K562 (cell line): ENCODE measurements at regions not wholly inside any gene's neighbourhood (a gene's known extent, or its start where the extent isn't known, plus 50 kb on each side); places are given as distances from the start of the nearest gene placed in this dataset.

Experiments used
- ATAC-seq: fragments of 200-7000 bp; cut with Tn5 transposase; 3 replicates; pipeline ENCODE4 v1.9.1; 2020; ENCODE audit warnings: moderate library complexity
- BruUV-seq: library from RNA; stranded (reverse); fragments of 400-500 nt; replicated peaks from 2 replicates; lab custom pipeline; 2021; lab: Mats Ljungman, UMichigan
- CTCF ChIA-PET: fragments of 300-600 bp; formaldehyde crosslinking; extraction: SDS; loops from one replicate; lab custom pipeline; 2021; ENCODE audit warnings: low intra/inter-chr PET ratio; lab: Yijun Ruan, JAX
- POLR2A ChIA-PET: fragments of 300-600, 350-650 bp; sonication (Branson Sonifier 250); formaldehyde crosslinking; extraction: SDS; loops from one replicate; lab custom pipeline; 2021; ENCODE audit warnings: antibody characterized with exemption, inconsistent platforms; lab: Yijun Ruan, JAX
- DNase-seq, 4 experiments: peaks; one replicate each; pipeline versions ENCODE4 v3.0.0 to v3.0.0-alpha.2; 2011 to 2018; ENCODE audit warnings: low spot score in 3 of 4, mixed read lengths in 3 of 4; ENCODE audit errors: extremely low read depth in 1 of 4
- FAIRE-seq: peaks from 2 replicates; lab custom pipeline; 2011; peaks lifted over from hg19 to GRCh38; lab: Jason Lieb, UNC
- H2AFZ ChIP-seq: 2 replicates; pipeline ENCODE4 v1.6.0; 2011; ENCODE audit warnings: low read depth, low read length, control low read depth, inconsistent platforms
- H3K27ac ChIP-seq: fragments of 200-600 bp; 3 replicates; pipeline ENCODE4 v1.8.0; 2011; ENCODE audit warnings: low read depth, mild to moderate bottlenecking, control low read depth, inconsistent platforms, low read length, moderate library complexity, mixed read lengths; ENCODE audit errors: extremely low read depth
- H3K27me3 ChIP-seq, 2 experiments: fragments of 300-600 bp in 1 of 2; 2 replicates in 1 of 2; 3 replicates in 1 of 2; pipeline versions ENCODE4 v1.6.0 to v1.8.0; 2011; ENCODE audit warnings: inconsistent platforms in 2 of 2, low read length in 2 of 2, mild to moderate bottlenecking in 1 of 2, mixed read lengths in 1 of 2, moderate library complexity in 1 of 2; ENCODE audit not compliant: control insufficient read depth in 2 of 2, insufficient read depth in 2 of 2
- H3K36me3 ChIP-seq: fragments of 300-600 bp; 3 replicates; pipeline ENCODE4 v1.8.0; 2011; ENCODE audit warnings: mild to moderate bottlenecking, low read length, inconsistent platforms; ENCODE audit not compliant: control insufficient read depth, insufficient read depth
- H3K4me1 ChIP-seq, 2 experiments: fragments of 200-600 bp in 1 of 2; replicated peaks in 1 of 2; 2 replicates in 1 of 2; 3 replicates in 1 of 2; pipeline versions ENCODE4 v1.5.1 to v1.8.0; 2011; ENCODE audit warnings: inconsistent platforms in 2 of 2, low read length in 2 of 2, mild to moderate bottlenecking in 1 of 2, mixed read lengths in 1 of 2, moderate library complexity in 1 of 2; ENCODE audit not compliant: control insufficient read depth in 2 of 2, insufficient read depth in 2 of 2
- H3K4me2 ChIP-seq: 2 replicates; pipeline ENCODE4 v1.6.1; 2011; ENCODE audit warnings: low read length, control low read depth, inconsistent platforms, mixed read lengths; ENCODE audit not compliant: insufficient read depth
- H3K4me3 ChIP-seq: fragments of 200-600 bp; sonication (generic), shearing (Covaris generic); 2 replicates; pipeline ENCODE4 v1.5.1; 2016; ENCODE audit warnings: control low read depth, inconsistent platforms
- H3K79me2 ChIP-seq: fragments of 200-600 bp; 3 replicates; pipeline ENCODE4 v1.8.0; 2011; ENCODE audit warnings: low read length, inconsistent platforms; ENCODE audit not compliant: control insufficient read depth, insufficient read depth
- H3K9ac ChIP-seq, 2 experiments: 2 replicates each; pipeline versions ENCODE4 v1.6.0 to v1.6.1; 2011; ENCODE audit warnings: low read depth in 2 of 2, low read length in 2 of 2, control low read depth in 1 of 2, inconsistent platforms in 1 of 2, mild to moderate bottlenecking in 1 of 2, mixed read lengths in 1 of 2; ENCODE audit not compliant: insufficient read depth in 1 of 2
- H3K9me1 ChIP-seq: one replicate; pipeline ENCODE4 v1.6.0; 2011; ENCODE audit warnings: inconsistent platforms, mild to moderate bottlenecking, low read length, moderate library complexity; ENCODE audit not compliant: control insufficient read depth, insufficient read depth
- H3K9me3 ChIP-seq: replicated peaks from 2 replicates; pipeline ENCODE4 v1.5.1; 2011; ENCODE audit warnings: low read depth, low read length, inconsistent platforms; ENCODE audit not compliant: control insufficient read depth, insufficient read depth
- H4K20me1 ChIP-seq: replicated peaks from 2 replicates; pipeline ENCODE4 v1.6.1; 2011; ENCODE audit warnings: low read length, inconsistent platforms, mixed read lengths; ENCODE audit not compliant: control insufficient read depth, insufficient read depth
- ARID1B ChIP-seq: fragments of 450-650 bp; IDR thresholded peaks from 2 replicates; pipeline ENCODE4 v1.6.1; 2016; ENCODE audit warnings: antibody characterized with exemption, mild to moderate bottlenecking, inconsistent platforms
- BRD9 ChIP-seq: fragments of 450-650 bp; IDR thresholded peaks from 2 replicates; pipeline ENCODE4 v1.6.1; 2018; ENCODE audit warnings: low read depth; ENCODE audit not compliant: partially characterized antibody
- BRF1 ChIP-seq: IDR thresholded peaks from 3 replicates; pipeline ENCODE4 v1.6.1; 2011; ENCODE audit warnings: borderline replicate concordance, mild to moderate bottlenecking; ENCODE audit not compliant: insufficient read length; ENCODE audit errors: extremely low read depth
- HDAC6 ChIP-seq: IDR thresholded peaks from 2 replicates; pipeline ENCODE4 v1.6.1; 2012; ENCODE audit warnings: low read depth, mild to moderate bottlenecking, control low read depth, inconsistent platforms, low read length, moderate library complexity
- MED1 ChIP-seq: sonication (generic); formaldehyde crosslinking; IDR thresholded peaks from 2 replicates; pipeline ENCODE4 v1.8.1; 2023; ENCODE audit warnings: missing genetic modification reagents, borderline replicate concordance
- PRPF4 ChIP-seq: fragments of 200-400 bp; formaldehyde crosslinking; IDR thresholded peaks from one replicate; pipeline ENCODE4 v1.6.1; 2017; ENCODE audit warnings: low read length, low read depth, mild to moderate bottlenecking; ENCODE audit not compliant: insufficient read depth, poor library complexity, severe bottlenecking
- STAT5A ChIP-seq: IDR thresholded peaks from 2 replicates; pipeline ENCODE4 v1.6.1; 2012; ENCODE audit warnings: low read length, inconsistent platforms, borderline replicate concordance
- ZKSCAN3 ChIP-seq: fragments of 250-450 bp; sonication (Bioruptor Pico); IDR thresholded peaks from 2 replicates; pipeline ENCODE4 v1.4.0; 2020
- ZNF707 ChIP-seq: fragments of 250-450 bp; sonication (Bioruptor Pico); conservative IDR thresholded peaks from 2 replicates; pipeline ENCODE4 v1.8.0; 2022; ENCODE audit warnings: inconsistent platforms, mild to moderate bottlenecking, moderate library complexity
- ZNF76 ChIP-seq: fragments of 250-450 bp; sonication (Bioruptor Pico); IDR thresholded peaks from 2 replicates; pipeline ENCODE4 v1.4.0; 2020; ENCODE audit warnings: mild to moderate bottlenecking, moderate library complexity, borderline replicate concordance
- WGBS: fragments of 100-300 bp; shearing (Covaris generic); methylation state at CpG from one replicate; pipeline ENCODE4 v1.1.6; 2016; ENCODE audit warnings: low coverage, mixed read lengths; ENCODE audit not compliant: insufficient coverage; ENCODE audit errors: missing lambda C conversion rate; 5-methylcytosine and 5-hydroxymethylcytosine counted together
- in situ Hi-C: fragments of 300-500 bp; cut with MboI; formaldehyde crosslinking; loops from 4 replicates; pipeline ENCODE4 v1.15.0; 2018; ENCODE audit warnings: inconsistent platforms, mixed read lengths
- intact Hi-C: fragments of 100-400 bp; cut with micrococcal nuclease; formaldehyde crosslinking; loops from 2 replicates; pipeline ENCODE4 v1.14.2; 2022
- TF ChIP-seq, protein P1 (sequence below): fragments of 450-650 bp; formaldehyde crosslinking; IDR thresholded peaks from 2 replicates; pipeline ENCODE4 v1.4.0; 2020; ENCODE audit warnings: mild to moderate bottlenecking, mixed read lengths
- TF ChIP-seq, protein P2 (sequence below): fragments of 450-650 bp; formaldehyde crosslinking; IDR thresholded peaks from 2 replicates; pipeline ENCODE4 v1.4.0; 2022; ENCODE audit warnings: missing genetic modification characterization
- TF ChIP-seq, protein P3 (sequence below): fragments of 250-450 bp; sonication (Bioruptor Pico); IDR thresholded peaks from 2 replicates; pipeline ENCODE4 v1.4.0; 2020; ENCODE audit warnings: borderline replicate concordance
- TF ChIP-seq, protein P4 (sequence below), 3 experiments: IDR thresholded peaks in 2 of 3; conservative IDR thresholded peaks in 1 of 3; 2 replicates each; pipeline ENCODE4 v1.5.1; 2011 to 2012; ENCODE audit warnings: low read length in 3 of 3, mild to moderate bottlenecking in 3 of 3, control low read depth in 2 of 3, improper control_type of control experiment in 1 of 3, inconsistent platforms in 1 of 3, low read depth in 1 of 3, mixed read lengths in 1 of 3, moderate library complexity in 1 of 3; ENCODE audit not compliant: insufficient read depth in 2 of 3

DNA sequence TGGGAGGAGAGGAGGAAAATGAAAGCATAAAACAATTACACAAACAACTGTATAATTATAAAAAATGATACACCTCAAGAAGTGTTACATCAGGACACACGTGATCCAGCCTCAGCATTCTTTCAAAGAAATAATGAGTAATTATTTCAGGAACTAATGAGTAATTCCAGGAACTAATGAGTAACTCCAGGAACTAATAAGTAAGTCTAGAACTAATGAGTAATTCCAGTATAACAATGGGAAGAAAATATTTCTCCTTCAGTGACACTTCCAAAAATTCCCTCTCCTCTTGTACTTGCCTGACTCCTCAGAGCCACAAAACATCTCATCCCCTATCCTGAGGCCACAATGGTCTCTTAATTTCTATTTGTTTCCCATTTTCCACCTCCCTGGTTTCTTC is 63.5 kb upstream of the COL25A1 start:
- POLR2A ChIA-PET = interaction anchor here (0.6 kb wide), 1 partner anchor 32 kb away, joined by 3 read pairs; no protein-coding TSS in a partner anchor
- ATAC-seq = no peak
- Histone ChIP-seq H4K20me1 (no peaks in the 10 kb centered on the region), H3K4me2 (no peak overlapping the region), H2AFZ (no peak overlapping the region), H3K4me3 (no peak overlapping the region), H3K9ac (no peak overlapping the region), H3K9me1 (no peaks in the 10 kb centered on the region), H3K79me2 (no peaks in the 10 kb centered on the region), H3K4me1 (no peaks in the 10 kb centered on the region), H3K27me3 (peaks cover 10 to 13% of the 10 kb centered on the region in 2 experiments), H3K9me3 (no peaks in the 10 kb centered on the region), H3K36me3 (no peaks in the 10 kb centered on the region), H3K27ac (no peak overlapping the region)
- no TSS peak for BruUV-seq
- in situ Hi-C loops = no loop called here
- intact Hi-C loops = no loop called here
- WGBS = 0% methylated on average over 1 of the region's 1 CpG
- CTCF ChIA-PET = no interaction called here
- no peak for DNase-seq
- no peak for FAIRE-seq
- TF ChIP-seq STAT5A (no peak), PRPF4 (no peak), ARID1B (no peak), ZNF707 (CRISPR knock-in tag) (no peak), HDAC6 (no peak), MED1 (CRISPR knock-in tag) (no peak), ZKSCAN3 (no peak), BRD9 (no peak), ZNF76 (CRISPR knock-in tag) (no peak), BRF1 (no peak)
- TF ChIP-seq, protein P1, sequence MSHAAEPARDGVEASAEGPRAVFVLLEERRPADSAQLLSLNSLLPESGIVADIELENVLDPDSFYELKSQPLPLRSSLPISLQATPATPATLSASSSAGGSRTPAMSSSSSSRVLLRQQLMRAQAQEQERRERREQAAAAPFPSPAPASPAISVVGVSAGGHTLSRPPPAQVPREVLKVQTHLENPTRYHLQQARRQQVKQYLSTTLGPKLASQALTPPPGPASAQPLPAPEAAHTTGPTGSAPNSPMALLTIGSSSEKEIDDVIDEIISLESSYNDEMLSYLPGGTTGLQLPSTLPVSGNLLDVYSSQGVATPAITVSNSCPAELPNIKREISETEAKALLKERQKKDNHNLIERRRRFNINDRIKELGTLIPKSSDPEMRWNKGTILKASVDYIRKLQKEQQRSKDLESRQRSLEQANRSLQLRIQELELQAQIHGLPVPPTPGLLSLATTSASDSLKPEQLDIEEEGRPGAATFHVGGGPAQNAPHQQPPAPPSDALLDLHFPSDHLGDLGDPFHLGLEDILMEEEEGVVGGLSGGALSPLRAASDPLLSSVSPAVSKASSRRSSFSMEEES (CRISPR knock-in tag) = no peak
- TF ChIP-seq, protein P2, sequence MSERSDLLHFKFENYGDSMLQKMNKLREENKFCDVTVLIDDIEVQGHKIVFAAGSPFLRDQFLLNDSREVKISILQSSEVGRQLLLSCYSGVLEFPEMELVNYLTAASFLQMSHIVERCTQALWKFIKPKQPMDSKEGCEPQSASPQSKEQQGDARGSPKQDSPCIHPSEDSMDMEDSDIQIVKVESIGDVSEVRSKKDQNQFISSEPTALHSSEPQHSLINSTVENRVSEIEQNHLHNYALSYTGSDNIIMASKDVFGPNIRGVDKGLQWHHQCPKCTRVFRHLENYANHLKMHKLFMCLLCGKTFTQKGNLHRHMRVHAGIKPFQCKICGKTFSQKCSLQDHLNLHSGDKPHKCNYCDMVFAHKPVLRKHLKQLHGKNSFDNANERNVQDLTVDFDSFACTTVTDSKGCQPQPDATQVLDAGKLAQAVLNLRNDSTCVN (CRISPR knock-in tag) = no peak
- TF ChIP-seq, protein P3, sequence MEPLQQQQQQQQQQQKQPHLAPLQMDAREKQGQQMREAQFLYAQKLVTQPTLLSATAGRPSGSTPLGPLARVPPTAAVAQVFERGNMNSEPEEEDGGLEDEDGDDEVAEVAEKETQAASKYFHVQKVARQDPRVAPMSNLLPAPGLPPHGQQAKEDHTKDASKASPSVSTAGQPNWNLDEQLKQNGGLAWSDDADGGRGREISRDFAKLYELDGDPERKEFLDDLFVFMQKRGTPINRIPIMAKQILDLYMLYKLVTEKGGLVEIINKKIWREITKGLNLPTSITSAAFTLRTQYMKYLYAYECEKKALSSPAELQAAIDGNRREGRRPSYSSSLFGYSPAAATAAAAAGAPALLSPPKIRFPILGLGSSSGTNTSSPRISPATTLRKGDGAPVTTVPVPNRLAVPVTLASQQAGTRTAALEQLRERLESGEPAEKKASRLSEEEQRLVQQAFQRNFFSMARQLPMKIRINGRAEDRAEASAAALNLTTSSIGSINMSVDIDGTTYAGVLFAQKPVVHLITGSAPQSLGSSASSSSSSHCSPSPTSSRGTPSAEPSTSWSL (CRISPR knock-in tag) = no peak
- TF ChIP-seq, protein P4, sequence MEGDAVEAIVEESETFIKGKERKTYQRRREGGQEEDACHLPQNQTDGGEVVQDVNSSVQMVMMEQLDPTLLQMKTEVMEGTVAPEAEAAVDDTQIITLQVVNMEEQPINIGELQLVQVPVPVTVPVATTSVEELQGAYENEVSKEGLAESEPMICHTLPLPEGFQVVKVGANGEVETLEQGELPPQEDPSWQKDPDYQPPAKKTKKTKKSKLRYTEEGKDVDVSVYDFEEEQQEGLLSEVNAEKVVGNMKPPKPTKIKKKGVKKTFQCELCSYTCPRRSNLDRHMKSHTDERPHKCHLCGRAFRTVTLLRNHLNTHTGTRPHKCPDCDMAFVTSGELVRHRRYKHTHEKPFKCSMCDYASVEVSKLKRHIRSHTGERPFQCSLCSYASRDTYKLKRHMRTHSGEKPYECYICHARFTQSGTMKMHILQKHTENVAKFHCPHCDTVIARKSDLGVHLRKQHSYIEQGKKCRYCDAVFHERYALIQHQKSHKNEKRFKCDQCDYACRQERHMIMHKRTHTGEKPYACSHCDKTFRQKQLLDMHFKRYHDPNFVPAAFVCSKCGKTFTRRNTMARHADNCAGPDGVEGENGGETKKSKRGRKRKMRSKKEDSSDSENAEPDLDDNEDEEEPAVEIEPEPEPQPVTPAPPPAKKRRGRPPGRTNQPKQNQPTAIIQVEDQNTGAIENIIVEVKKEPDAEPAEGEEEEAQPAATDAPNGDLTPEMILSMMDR (IDR thresholded peaks at IDR 0.05 in 2 of 3, conservative IDR thresholded peaks at IDR 0.05 in 1 of 3; ENCODE audit: insufficient read depth in 2 of 3, low read depth in 1 of 3, low read length in 3 of 3) = no peak
